Ectodermal cell (in vitro differentiated cells): ENCODE measurements at regions not wholly inside any gene's neighbourhood (a gene's known extent, or its start where the extent isn't known, plus 50 kb on each side); places are given as distances from the start of the nearest gene placed in this dataset.
"Not testable (repeated sequence)": the region's sequence is repeated elsewhere in the genome, so short reads cannot be mapped to it uniquely, and the experiment has no call there.

Experiments used
- H3K27ac ChIP-seq: 2 replicates; pipeline ENCODE4 v1.7.0; 2013; ENCODE audit warnings: mild to moderate bottlenecking, low read depth, low read length; ENCODE audit not compliant: insufficient read depth, poor library complexity, severe bottlenecking
- H3K27me3 ChIP-seq: 2 replicates; pipeline ENCODE4 v1.7.0; 2013; ENCODE audit warnings: mild to moderate bottlenecking, low read length; ENCODE audit not compliant: insufficient read depth, control insufficient read depth, poor library complexity, severe bottlenecking
- H3K36me3 ChIP-seq: one replicate; pipeline ENCODE4 v1.7.0; 2013; ENCODE audit warnings: low read length; ENCODE audit not compliant: control insufficient read depth, insufficient read depth
- H3K4me1 ChIP-seq: one replicate; pipeline ENCODE4 v1.7.0; 2013; ENCODE audit warnings: low read length; ENCODE audit not compliant: control insufficient read depth, insufficient read depth
- H3K4me3 ChIP-seq: 2 replicates; pipeline ENCODE4 v1.7.0; 2013; ENCODE audit warnings: low read depth, low read length, control low read depth; ENCODE audit not compliant: insufficient read depth
- H3K9me3 ChIP-seq: 2 replicates; pipeline ENCODE4 v1.7.0; 2013; ENCODE audit warnings: mild to moderate bottlenecking, low read length, moderate library complexity; ENCODE audit not compliant: control insufficient read depth
- WGBS, 2 experiments: methylation state at CpG; one replicate each; pipeline ENCODE4 v1.1.7; 2013; ENCODE audit warnings: missing lambda C conversion rate in 2 of 2; 5-methylcytosine and 5-hydroxymethylcytosine counted together

- H3K4me1 ChIP-seq, result no peaks in the 10 kb centered on the region
- H3K9me3 ChIP-seq, result no peaks in the 10 kb centered on the region
- no peaks in the 10 kb centered on the region for H3K36me3 ChIP-seq
- 73 to 81% methylated on average over 2 of the region's 2 CpGs for WGBS, 2 experiments
- H3K27ac ChIP-seq, result no peak overlapping the region
- H3K4me3 ChIP-seq, result no peak overlapping the region
- H3K27me3 ChIP-seq, result no peaks in the 10 kb centered on the region
Measured at GRCh38 chr18:43777636-43778304, 500.5 kb upstream of the SYT4 start.

- Histone ChIP-seq H3K4me1 (no peaks in the 10 kb centered on the region), H3K36me3 (no peaks in the 10 kb centered on the region), H3K27ac (no peak overlapping the region), H3K4me3 (no peak overlapping the region), H3K9me3 (no peaks in the 10 kb centered on the region), H3K27me3 (no peaks in the 10 kb centered on the region)
- 95 to 98% methylated on average over 2 of the region's 2 CpGs for WGBS, 2 experiments
Measured at GRCh38 chr18:43780782-43781340, 503.6 kb upstream of the SYT4 start.

GRCh38 chr18:43785158-43785557, 507.9 kb upstream of the SYT4 start:
- H3K4me1 ChIP-seq, result no peaks in the 10 kb centered on the region
- WGBS, 2 experiments, result 93 to 96% methylated on average over 1 of the region's 1 CpG
- H3K4me3 ChIP-seq, result no peak overlapping the region
- H3K9me3 ChIP-seq, result no peaks in the 10 kb centered on the region
- no peak overlapping the region for H3K27ac ChIP-seq
- no peaks in the 10 kb centered on the region for H3K27me3 ChIP-seq
- no peaks in the 10 kb centered on the region for H3K36me3 ChIP-seq

- WGBS, 2 experiments, result 96 to 100% methylated on average over 2 to 4 of the region's 4 CpGs
- Histone ChIP-seq H3K27ac (no peak overlapping the region), H3K36me3 (no peaks in the 10 kb centered on the region), H3K27me3 (no peaks in the 10 kb centered on the region), H3K4me1 (no peaks in the 10 kb centered on the region), H3K9me3 (no peaks in the 10 kb centered on the region), H3K4me3 (no peak overlapping the region)
Measured at GRCh38 chr18:43786893-43787292, 509.6 kb upstream of the SYT4 start.

- not testable (repeated sequence) for H3K36me3 ChIP-seq, H3K4me3 ChIP-seq, H3K27me3 ChIP-seq, H3K9me3 ChIP-seq, H3K27ac ChIP-seq, H3K4me1 ChIP-seq
Measured at GRCh38 chr18:43787721-43788120, 510.4 kb upstream of the SYT4 start.

- Histone ChIP-seq H3K27ac (no peak overlapping the region), H3K9me3 (no peaks in the 10 kb centered on the region), H3K4me3 (no peak overlapping the region), H3K27me3 (no peaks in the 10 kb centered on the region), H3K4me1 (no peaks in the 10 kb centered on the region), H3K36me3 (no peaks in the 10 kb centered on the region)
- 82 to 85% methylated on average over 2 to 3 of the region's 3 CpGs for WGBS, 2 experiments
Measured at GRCh38 chr18:43789234-43790000, 512.1 kb upstream of the SYT4 start.

GRCh38 chr18:43793910-43794309, 516.6 kb upstream of the SYT4 start:
- 86 to 93% methylated on average over 1 of the region's 1 CpG for WGBS, 2 experiments

GRCh38 chr18:43794363-43794762, 517.1 kb upstream of the SYT4 start:
- WGBS, 2 experiments, result 89 to 94% methylated on average over 2 of the region's 2 CpGs
- no peak overlapping the region for H3K4me3 ChIP-seq
- no peak overlapping the region for H3K27ac ChIP-seq
- no peaks in the 10 kb centered on the region for H3K9me3 ChIP-seq
- H3K27me3 ChIP-seq, result no peaks in the 10 kb centered on the region
- H3K4me1 ChIP-seq, result no peaks in the 10 kb centered on the region
- no peaks in the 10 kb centered on the region for H3K36me3 ChIP-seq

More at GRCh38 chr18:43793910-43794309, 516.6 kb upstream of the SYT4 start:
- Histone ChIP-seq H3K9me3 (no peaks in the 10 kb centered on the region), H3K27ac (no peak overlapping the region), H3K4me3 (no peak overlapping the region), H3K36me3 (no peaks in the 10 kb centered on the region), H3K4me1 (no peaks in the 10 kb centered on the region), H3K27me3 (no peaks in the 10 kb centered on the region)

GRCh38 chr18:43797347-43797746, 520.1 kb upstream of the SYT4 start:
- Histone ChIP-seq H3K27ac (no peak overlapping the region), H3K4me3 (no peak overlapping the region), H3K9me3 (no peaks in the 10 kb centered on the region), H3K27me3 (no peaks in the 10 kb centered on the region), H3K4me1 (no peaks in the 10 kb centered on the region), H3K36me3 (no peaks in the 10 kb centered on the region)
- 100% methylated on average over 1 of the region's 1 CpG; no CpG with 5 or more reads in 1 of the 2 experiments for WGBS, 2 experiments

- H3K27me3 ChIP-seq, result no peaks in the 10 kb centered on the region
- WGBS, 2 experiments, result 90 to 94% methylated on average over 3 of the region's 4 CpGs
- no peaks in the 10 kb centered on the region for H3K36me3 ChIP-seq
- H3K4me3 ChIP-seq, result no peak overlapping the region
- no peak overlapping the region for H3K27ac ChIP-seq
- H3K4me1 ChIP-seq, result no peaks in the 10 kb centered on the region
- no peaks in the 10 kb centered on the region for H3K9me3 ChIP-seq
Measured at GRCh38 chr18:43800584-43800983, 523.3 kb upstream of the SYT4 start.
